Coronary artery (tissue), 2 donors: ENCODE measurements at regions not wholly inside any gene's neighbourhood (a gene's known extent, or its start where the extent isn't known, plus 50 kb on each side); places are given as distances from the start of the nearest gene placed in this dataset.
"Not testable (repeated sequence)": the region's sequence is repeated elsewhere in the genome, so short reads cannot be mapped to it uniquely, and the experiment has no call there.

Experiments used
- DNase-seq: peaks from one replicate; pipeline ENCODE4 v3.0.0-alpha.2; 2017; ENCODE audit warnings: low spot score
- H3K27ac ChIP-seq, 2 donors: fragments of 200-600 bp; sonication (generic); one replicate each; pipeline ENCODE4 v1.5.1; 2016 to 2019
- H3K4me3 ChIP-seq: fragments of 200-600 bp; sonication (generic); 2 replicates; pipeline ENCODE4 v1.5.1; 2016; ENCODE audit warnings: mild to moderate bottlenecking, moderate library complexity
- TF ChIP-seq, protein P1 (sequence below): fragments of 200-600 bp; sonication (generic); IDR thresholded peaks from one replicate; pipeline ENCODE4 v1.5.1; 2019; ENCODE audit warnings: antibody characterized with exemption

DNA sequence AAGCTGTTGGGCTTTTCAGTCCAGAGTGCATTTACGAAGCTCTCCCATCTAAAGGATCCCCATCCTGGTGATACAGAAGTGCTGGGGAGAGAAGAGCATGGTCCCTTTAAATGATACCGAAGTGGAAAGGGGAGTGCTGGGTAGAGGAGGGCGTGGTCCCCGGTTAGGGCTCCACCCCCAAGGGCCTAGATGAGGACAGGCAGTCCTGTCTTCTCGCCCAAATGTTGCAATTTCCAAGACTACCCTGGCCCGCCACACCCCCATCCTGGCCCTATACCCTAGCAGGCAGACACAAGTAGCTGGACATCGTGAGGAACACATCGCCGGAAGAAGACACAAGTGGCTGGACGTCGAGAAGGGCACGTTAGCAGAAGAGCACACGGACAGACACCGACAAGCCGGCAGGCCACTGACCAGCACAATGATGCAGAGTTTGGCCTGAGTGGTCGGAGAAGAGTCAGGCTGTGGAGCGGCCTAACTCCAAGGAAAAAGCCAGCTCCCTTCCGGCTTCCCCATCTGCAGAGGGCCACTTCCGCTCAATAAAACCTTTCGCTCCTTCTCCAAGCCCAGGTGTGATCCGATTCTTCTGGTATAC, 439.5 kb upstream of the NRP1 start:
- TF ChIP-seq, protein P1, sequence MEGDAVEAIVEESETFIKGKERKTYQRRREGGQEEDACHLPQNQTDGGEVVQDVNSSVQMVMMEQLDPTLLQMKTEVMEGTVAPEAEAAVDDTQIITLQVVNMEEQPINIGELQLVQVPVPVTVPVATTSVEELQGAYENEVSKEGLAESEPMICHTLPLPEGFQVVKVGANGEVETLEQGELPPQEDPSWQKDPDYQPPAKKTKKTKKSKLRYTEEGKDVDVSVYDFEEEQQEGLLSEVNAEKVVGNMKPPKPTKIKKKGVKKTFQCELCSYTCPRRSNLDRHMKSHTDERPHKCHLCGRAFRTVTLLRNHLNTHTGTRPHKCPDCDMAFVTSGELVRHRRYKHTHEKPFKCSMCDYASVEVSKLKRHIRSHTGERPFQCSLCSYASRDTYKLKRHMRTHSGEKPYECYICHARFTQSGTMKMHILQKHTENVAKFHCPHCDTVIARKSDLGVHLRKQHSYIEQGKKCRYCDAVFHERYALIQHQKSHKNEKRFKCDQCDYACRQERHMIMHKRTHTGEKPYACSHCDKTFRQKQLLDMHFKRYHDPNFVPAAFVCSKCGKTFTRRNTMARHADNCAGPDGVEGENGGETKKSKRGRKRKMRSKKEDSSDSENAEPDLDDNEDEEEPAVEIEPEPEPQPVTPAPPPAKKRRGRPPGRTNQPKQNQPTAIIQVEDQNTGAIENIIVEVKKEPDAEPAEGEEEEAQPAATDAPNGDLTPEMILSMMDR, result no peak
- no peak overlapping the region for H3K27ac ChIP-seq
- no peak overlapping the region for H3K4me3 ChIP-seq
- DNase-seq, result no peak

- no peak for DNase-seq
- TF ChIP-seq, protein P1, result no peak
- Histone ChIP-seq H3K27ac (peak overlapping the region in 1 of 2 donors; percentile 24), H3K4me3 (no peak overlapping the region)
Measured at GRCh38 chr10:33773253-33773573, 438.7 kb upstream of the NRP1 start.

DNA sequence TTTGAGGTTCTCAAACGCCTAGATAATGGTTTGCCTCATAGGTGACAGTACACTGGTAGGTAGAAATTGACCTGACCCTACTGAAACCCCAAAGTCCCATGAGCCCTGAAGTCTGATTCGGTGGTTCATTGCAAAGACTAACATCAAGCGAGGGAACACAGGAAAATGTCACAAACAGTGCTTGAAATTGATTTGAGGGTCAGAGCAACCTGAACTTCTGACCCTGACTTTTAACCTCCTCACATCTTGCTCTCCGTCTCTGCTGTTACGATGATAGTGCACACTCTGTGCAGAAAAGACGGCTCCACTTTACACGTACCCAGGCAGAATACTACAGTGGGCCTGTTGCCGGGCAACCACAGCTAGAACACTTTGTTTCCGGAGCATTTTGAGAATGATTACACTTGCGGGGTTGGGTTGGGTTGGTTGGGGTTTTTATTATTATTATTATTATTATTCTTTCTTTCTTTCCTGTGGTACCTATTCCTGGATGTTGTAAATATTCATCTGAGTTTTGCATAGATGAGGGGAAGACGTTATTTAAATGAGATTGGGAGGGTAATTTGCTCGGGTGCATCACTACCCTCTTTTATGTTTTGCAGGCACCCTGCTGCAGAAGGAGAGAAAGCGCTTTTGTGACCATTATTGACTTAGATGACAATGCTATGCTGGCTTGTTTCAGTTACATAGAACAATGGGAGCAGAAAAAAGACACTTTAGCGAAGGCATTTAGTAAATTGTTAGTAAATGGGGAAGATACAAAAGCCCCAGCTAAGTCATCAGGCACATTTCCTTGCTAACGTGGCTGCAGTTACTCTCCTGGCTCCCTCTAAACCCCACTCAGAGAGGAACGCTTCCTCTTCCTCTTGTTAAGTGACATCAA, 438.1 kb upstream of the NRP1 start:
- H3K4me3 ChIP-seq, result no peak overlapping the region
- H3K27ac ChIP-seq, result peak overlapping the region in 1 of 2 donors; percentile 24
- no peak for DNase-seq
- TF ChIP-seq, protein P1, result no peak

- DNase-seq, H3K4me3 ChIP-seq, H3K27ac ChIP-seq: not testable (repeated sequence)
Measured at GRCh38 chr10:33771856-33772255, 437.4 kb upstream of the NRP1 start.

DNA sequence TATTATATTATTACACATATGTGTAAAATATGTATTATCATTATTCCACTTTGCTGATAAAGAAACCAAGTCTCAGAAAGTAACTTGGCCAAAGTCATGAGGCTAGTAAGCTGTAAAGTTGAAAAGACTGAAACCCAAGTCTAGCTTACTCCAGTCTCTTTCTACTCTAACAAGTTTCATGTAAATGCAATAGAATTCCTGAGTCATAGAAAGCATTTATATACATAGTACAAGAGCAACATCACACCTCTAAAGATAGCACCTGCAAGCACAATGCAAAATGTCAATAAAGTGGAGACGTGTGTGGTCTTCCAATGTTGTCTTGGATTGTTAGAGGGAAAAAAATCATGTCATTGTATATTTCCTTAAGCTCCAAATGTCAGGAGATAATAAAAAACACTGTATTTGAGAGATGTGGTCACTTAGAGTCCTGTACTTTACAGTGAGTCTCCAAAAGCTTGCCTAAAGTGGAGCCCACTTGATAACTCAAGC, 430.3 kb upstream of the NRP1 start:
- no peak for DNase-seq
- TF ChIP-seq, protein P1, result no peak

DNA sequence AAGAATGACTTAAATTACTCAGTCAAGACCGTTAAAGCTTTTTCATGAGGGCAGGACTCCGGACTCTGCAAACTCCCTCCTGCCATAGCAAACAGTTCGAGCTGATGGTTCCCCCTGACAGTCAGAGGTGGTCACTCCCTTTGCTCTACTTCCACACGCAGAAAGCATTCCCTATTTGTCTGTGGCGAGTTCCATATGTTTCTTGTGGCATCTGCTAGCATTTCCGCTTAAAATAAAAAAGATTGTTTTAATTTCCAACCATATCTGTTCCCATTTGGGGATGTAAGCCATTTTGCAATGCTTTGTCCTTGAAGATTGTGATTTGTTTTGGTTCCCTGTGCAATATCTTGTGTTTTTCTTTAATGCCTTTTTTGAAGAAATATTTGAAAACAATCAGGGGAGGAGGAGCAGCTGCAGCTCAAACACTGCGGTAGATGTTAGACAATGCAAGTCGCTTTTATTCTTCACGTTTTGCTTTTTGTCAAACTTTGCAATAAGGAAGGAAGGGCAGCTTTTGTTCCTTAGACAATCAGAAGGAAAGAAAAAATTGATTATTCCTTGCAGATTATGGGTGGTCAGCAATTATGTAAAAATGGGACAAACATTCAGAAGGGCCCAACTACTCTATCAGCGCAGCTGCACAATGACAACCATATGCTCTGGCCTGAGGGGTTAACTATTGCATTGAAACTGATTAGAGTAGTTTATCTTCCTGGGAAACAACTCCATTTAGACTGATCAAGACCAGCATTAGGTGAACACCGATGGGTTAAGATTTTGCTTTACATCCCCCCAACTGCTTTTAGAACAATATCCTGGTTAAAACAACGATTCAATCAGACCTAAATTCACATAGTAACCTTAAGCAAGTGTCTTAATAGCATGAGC, 425.8 kb upstream of the NRP1 start:
- Histone ChIP-seq H3K4me3 (no peak overlapping the region), H3K27ac (no peak overlapping the region)
- no peak for DNase-seq
- TF ChIP-seq, protein P1, result no peak

More for the DNA sequence above, 430.3 kb upstream of the NRP1 start:
- Histone ChIP-seq H3K27ac (no peak overlapping the region), H3K4me3 (no peak overlapping the region)

DNA sequence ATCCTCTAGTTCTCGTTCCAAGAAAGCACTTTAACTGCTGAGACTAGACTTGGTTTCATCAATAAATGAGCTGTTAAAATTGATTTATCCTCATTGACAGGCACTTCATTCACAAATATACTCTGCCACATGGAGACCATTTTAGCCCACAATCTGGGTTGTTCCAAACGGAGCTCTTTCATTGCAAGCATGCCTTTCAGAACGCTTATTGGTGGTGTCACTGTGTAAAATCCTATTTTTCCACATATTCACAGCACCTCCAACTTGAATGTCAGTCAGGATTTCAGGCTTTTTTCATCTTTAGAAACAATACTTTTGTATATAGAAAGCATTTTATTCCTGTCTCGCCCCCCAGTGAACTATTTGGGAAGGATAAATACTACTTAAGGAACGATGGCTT, 424.7 kb upstream of the NRP1 start:
- DNase-seq, result no peak
- Histone ChIP-seq H3K27ac (no peak overlapping the region), H3K4me3 (no peak overlapping the region)
- TF ChIP-seq, protein P1, result no peak
